ENCODE measurements at regions not wholly inside any gene's neighbourhood (a gene's known extent, or its start where the extent isn't known, plus 50 kb on each side); places are given as distances from the start of the nearest gene placed in this dataset.

DNA sequence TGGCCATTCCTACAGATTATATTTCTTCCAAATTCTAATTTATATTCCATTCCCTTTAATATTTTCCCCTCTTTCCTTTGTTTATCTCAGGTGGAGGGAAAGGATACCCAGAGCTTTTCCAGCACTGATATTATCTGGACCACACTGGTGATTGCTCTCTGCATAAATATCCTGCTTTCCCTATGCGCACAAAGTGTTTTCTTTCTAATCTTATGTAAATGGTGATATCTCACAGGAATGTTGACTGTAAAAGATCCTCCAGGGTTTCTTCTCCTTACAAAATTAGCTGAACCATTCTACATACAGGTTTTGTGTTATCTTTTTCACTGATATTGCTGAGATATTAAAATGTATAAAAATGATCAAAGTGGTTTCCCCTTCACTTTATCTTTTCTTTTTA, 59.1 kb upstream of the GALNT13 start:
- no peak overlapping the region for H3K4me2 ChIP-seq (ENCODE audit: low read length)
- H2AFZ ChIP-seq (ENCODE audit: low read depth, low read length) = no peak overlapping the region
- H3K27ac ChIP-seq (ENCODE audit: low read length) = no peak overlapping the region
- no peak overlapping the region for H3K9ac ChIP-seq (ENCODE audit: low read length)
- H3K4me3 ChIP-seq (ENCODE audit: low read length) = no peak overlapping the region
- no peaks in the 10 kb centered on the region for H3K9me2 ChIP-seq (ENCODE audit: insufficient read depth, low read length)
- H3K36me3 ChIP-seq (ENCODE audit: insufficient read depth, low read length) = no peaks in the 10 kb centered on the region
- no peaks in the 10 kb centered on the region for H3F3A ChIP-seq (ENCODE audit: insufficient read depth, low read length, poor library complexity, severe bottlenecking)
- TF ChIP-seq CTCF (IDR thresholded peaks at IDR 0.05; ENCODE audit: poor library complexity, severe bottlenecking) (no peak), TAF1 (IDR thresholded peaks at IDR 0.05; ENCODE audit: low read depth) (no peak), EZH2 (IDR thresholded peaks at IDR 0.05; ENCODE audit: borderline replicate concordance, insufficient read depth, low read length, poor library complexity, severe bottlenecking) (no peak), POLR2AphosphoS5 (IDR thresholded peaks at IDR 0.05) (no peak)
- H3K79me2 ChIP-seq (replicated peaks; ENCODE audit: insufficient read depth, low read length) = no peaks in the 10 kb centered on the region
- no peaks in the 10 kb centered on the region for H4K20me1 ChIP-seq (ENCODE audit: insufficient read depth)
- no peaks in the 10 kb centered on the region for H3K9me3 ChIP-seq (ENCODE audit: low read length)
- H3K27me3 ChIP-seq (ENCODE audit: insufficient read depth, low read depth, low read length) = no peaks in the 10 kb centered on the region

GRCh38 chr2:153818242-153818641, 53.5 kb upstream of the GALNT13 start:
- no peak overlapping the region for H2AFZ ChIP-seq (ENCODE audit: low read depth, low read length)
- no peaks in the 10 kb centered on the region for H4K20me1 ChIP-seq (ENCODE audit: insufficient read depth)
- no peaks in the 10 kb centered on the region for H3K27me3 ChIP-seq (ENCODE audit: insufficient read depth, low read depth, low read length)
- H3K9me3 ChIP-seq (ENCODE audit: low read length) = no peaks in the 10 kb centered on the region
- no peaks in the 10 kb centered on the region for H3K9me2 ChIP-seq (ENCODE audit: insufficient read depth, low read length)
- no peaks in the 10 kb centered on the region for H3K79me2 ChIP-seq (replicated peaks; ENCODE audit: insufficient read depth, low read length)
- TF ChIP-seq POLR2AphosphoS5 (IDR thresholded peaks at IDR 0.05) (no peak), CTCF (IDR thresholded peaks at IDR 0.05; ENCODE audit: poor library complexity, severe bottlenecking) (no peak), EZH2 (IDR thresholded peaks at IDR 0.05; ENCODE audit: borderline replicate concordance, insufficient read depth, low read length, poor library complexity, severe bottlenecking) (no peak), RAD21 (conservative IDR thresholded peaks at IDR 0.05) (no peak), EP300 (conservative IDR thresholded peaks at IDR 0.05; ENCODE audit: poor library complexity, severe bottlenecking) (no peak), TAF1 (IDR thresholded peaks at IDR 0.05; ENCODE audit: low read depth) (no peak), SMC3 (conservative IDR thresholded peaks at IDR 0.05; ENCODE audit: poor library complexity) (no peak), MXI1 (conservative IDR thresholded peaks at IDR 0.05; ENCODE audit: poor library complexity, severe bottlenecking) (no peak)
- TF ChIP-seq, protein P1, sequence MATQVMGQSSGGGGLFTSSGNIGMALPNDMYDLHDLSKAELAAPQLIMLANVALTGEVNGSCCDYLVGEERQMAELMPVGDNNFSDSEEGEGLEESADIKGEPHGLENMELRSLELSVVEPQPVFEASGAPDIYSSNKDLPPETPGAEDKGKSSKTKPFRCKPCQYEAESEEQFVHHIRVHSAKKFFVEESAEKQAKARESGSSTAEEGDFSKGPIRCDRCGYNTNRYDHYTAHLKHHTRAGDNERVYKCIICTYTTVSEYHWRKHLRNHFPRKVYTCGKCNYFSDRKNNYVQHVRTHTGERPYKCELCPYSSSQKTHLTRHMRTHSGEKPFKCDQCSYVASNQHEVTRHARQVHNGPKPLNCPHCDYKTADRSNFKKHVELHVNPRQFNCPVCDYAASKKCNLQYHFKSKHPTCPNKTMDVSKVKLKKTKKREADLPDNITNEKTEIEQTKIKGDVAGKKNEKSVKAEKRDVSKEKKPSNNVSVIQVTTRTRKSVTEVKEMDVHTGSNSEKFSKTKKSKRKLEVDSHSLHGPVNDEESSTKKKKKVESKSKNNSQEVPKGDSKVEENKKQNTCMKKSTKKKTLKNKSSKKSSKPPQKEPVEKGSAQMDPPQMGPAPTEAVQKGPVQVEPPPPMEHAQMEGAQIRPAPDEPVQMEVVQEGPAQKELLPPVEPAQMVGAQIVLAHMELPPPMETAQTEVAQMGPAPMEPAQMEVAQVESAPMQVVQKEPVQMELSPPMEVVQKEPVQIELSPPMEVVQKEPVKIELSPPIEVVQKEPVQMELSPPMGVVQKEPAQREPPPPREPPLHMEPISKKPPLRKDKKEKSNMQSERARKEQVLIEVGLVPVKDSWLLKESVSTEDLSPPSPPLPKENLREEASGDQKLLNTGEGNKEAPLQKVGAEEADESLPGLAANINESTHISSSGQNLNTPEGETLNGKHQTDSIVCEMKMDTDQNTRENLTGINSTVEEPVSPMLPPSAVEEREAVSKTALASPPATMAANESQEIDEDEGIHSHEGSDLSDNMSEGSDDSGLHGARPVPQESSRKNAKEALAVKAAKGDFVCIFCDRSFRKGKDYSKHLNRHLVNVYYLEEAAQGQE (IDR thresholded peaks at IDR 0.05; ENCODE audit: borderline replicate concordance) = no peak
- H3K36me3 ChIP-seq (ENCODE audit: insufficient read depth, low read length) = no peaks in the 10 kb centered on the region
- H3K9ac ChIP-seq (ENCODE audit: low read length) = no peak overlapping the region
- no peak overlapping the region for H3K4me2 ChIP-seq (ENCODE audit: low read length)
- no peak overlapping the region for H3K4me3 ChIP-seq (ENCODE audit: low read length)
- no peaks in the 10 kb centered on the region for H3F3A ChIP-seq (ENCODE audit: insufficient read depth, low read length, poor library complexity, severe bottlenecking)
- no peak overlapping the region for H3K27ac ChIP-seq (ENCODE audit: low read length)

Data from neural cell (in vitro differentiated cells).